Stimulated activated CD8-positive, alpha-beta memory T cell treated with anti-CD3 and anti-CD28 coated beads, Interleukin-12 subunit alpha, Interleukin-12 subunit beta, amount 100 ng/mL, for 4 hours (primary cell): ENCODE measurements at regions not wholly inside any gene's neighbourhood (a gene's known extent, or its start where the extent isn't known, plus 50 kb on each side); places are given as distances from the start of the nearest gene placed in this dataset.

ENCODE experiments used
- DNase-seq: peaks from one replicate; pipeline ENCODE4 v3.0.0-alpha.2; 2020; ENCODE audit warnings: low read depth

DNA sequence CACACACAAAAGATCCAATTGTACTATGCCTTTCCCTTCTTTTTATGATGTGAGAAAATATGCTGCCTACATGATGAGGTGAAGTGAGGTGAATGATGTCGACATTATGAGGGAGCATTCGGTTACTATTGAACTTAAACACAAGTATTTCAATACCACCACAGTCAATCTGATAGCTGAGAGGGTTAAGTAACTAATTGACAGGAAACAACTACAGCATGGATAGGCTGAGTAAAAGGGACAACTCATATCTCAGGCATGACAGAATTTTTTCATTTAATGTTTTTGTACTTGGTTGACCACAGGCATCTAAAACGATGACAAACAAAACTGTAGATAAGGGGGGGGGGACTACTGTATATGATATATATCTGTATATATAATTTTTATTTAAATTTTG is 488.9 kb downstream of the SH2D4B start:
- DNase-seq, result no peak

DNA sequence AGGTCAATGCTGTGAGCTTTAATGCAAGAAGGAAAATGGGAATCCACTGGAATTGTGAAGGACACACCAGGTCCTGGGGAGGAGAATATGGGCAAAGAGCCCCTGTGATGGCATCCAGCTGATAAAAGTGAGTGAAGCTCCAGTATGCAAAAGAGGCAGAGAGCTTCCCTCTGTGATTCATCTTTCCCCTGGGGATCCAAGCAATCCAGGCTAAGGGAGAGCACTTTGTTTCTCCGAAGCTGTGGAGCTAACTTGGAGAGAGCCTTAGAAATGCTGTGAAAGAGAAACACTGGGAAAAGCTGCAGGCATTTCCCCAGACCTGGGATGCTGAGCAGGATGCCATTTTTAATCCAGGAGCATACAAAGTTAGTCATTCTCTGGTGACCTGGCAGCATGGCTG is 489.5 kb downstream of the SH2D4B start:
- DNase-seq, result no peak

DNA sequence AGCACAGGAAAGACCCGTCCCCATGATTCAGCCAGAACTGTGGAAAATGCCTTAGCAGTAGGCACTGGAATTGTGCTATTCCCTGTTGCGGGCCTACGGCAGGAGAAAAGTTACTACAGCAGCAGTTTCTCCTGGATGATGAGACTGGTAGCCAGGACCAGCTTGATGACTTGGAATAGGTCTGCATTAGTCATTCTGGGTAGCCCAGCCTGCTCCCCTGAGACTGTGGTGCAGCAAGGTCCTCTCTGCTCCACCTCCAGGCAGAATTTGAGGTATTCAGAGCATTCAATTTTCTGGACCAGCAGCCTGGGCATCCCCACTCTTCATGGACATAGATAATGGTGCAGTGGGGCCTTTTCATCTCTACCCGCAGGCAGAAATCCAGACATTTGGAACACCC is 490.0 kb downstream of the SH2D4B start:
- DNase-seq, result no peak

DNA sequence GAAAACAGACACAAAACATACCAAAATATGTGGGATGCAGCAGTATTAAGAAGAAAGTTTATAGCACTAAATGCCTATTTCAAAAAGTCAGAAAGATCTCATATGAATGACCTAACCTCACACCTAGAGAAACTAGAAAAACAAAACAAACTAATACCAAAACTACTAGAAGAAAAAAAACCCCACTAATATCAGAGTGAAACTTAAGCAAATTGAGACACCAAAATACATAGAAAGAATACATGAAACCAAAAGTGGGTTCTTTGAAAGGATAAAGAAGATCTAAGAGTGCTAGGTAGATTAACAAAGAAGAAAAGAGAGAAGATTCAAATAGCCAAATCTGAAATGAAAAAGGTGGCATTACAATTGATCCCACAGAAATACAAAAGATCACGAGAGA is 494.1 kb downstream of the SH2D4B start:
- no peak for DNase-seq

DNA sequence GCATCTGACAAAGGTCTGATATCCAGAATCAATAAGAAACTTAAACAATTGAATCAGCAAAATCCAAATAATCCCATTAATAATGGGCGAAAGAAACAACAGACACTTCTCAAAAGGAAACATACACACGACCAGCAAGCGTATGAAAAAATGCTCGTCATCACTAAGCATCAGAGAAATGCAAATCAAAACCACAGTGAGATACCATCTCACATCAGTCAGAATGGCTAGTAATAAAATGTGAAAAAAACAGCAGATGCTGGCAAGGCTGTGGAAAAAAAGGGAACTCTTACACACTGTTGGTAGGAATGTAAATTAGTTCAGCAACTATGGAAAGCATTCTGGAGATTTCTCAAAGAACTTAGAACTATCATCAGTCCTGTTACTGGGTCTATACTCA is 496.7 kb downstream of the SH2D4B start:
- DNase-seq, result no peak

DNA sequence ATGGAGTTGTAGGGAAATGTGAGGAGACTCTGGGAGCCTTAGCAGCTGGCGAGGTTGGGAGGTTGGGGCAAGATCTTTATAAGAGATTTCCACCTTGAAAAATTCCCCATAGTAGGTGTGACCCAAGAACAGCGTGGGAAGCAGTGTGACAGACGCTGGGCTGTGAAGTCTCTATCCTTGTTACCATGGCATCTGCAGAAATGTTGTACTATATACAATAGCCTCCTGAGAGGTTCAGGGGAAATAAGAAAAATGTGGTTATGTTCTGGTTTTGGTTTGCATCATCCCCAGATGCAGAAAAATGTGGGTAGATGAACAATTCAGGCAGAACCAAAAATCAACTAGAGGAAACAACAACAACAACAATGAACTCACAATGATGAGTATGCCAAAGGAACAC is 498.6 kb downstream of the SH2D4B start:
- DNase-seq, result no peak

DNA sequence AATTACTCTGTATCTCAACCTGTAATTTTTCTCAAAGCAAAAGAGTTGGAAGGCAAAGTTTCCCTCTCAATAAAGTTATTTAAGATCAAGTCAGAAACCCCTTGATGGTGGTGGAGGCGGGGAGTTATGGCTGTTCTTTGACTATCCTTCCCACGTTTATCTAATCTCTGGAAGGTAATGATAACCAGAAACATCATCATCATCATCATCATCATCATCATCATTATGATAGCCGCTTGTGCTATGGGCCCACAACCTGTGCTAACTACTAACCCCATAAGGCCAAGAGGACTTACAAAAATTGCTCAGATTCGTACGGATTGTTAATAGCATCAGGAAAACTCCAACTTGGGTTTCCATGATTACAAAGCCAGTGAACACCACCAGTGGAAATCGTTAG is 502.3 kb downstream of the SH2D4B start:
- DNase-seq, result no peak

DNA sequence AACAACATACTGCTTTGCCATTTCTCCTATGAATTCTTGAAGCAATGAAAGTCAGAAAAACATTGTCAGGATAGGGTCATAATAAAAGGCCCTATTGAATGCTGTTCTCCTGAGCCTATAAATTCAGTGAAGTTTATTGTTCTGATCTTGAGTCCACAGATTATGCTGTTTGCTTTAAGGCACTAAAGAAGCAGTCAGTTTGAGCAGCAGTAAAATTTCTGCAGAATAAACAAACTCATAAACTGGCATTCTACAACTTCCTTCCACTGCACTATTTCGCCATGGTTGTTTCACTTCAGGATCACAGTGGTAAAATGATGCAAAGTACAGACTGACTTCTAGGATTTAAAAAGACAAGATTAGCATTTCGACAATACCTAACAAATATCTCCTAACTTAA is 503.2 kb downstream of the SH2D4B start:
- DNase-seq, result no peak

DNA sequence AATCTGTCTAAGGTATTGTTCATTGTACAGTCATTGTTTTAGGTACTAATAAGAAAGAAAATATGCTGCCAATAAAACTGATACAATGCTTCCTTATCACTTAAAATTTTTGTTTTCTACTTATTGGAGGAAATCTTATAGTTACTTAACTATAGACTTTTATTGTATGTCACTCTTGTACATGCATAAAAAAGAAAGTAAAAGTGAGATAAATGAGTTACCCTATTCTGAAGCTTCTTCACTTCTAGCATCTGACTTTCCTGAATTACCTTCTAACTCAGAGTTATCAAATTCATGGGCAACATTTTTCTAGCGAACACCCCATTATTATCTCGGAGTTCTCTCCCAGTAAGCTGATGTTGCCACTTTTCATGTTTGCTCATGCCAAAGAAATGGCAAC is 504.9 kb downstream of the SH2D4B start:
- no peak for DNase-seq

DNA sequence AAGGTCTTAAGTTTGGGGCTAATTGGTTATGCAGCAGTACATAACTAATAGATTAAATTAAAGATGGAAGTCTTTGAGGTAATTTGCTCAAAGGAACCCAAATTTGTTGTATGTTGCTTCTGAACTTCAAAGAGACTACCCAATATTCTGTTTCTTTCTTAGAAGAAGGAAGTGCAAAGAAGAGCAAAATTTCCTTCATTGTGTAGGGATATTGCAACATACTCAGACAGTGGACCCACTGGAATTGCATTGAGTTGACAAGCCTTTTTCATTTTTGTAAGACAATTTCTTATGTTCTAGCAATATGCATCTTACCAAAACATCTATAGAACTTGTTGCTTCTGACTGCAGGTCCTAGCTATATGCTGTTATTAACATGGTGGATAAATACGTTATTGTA is 527.8 kb downstream of the SH2D4B start:
- no peak for DNase-seq

DNA sequence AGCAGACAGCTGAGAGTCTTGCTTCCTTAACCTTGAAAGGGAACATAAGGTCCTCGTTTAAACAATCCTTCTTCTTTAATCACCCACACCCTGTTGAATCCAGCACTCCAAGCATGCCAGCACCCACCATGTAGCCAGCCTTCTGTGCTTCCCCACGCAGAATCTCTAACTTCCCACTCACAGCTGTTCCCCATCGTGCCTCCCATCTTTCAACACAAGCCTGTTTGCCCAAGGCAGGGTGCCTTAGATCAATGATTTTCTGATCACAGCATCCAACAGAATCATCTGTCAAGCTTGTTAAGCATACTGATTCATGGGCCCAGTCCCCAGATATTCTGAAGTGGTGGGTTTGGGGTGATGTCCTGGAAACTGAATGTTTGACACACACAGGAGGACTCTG is 530.8 kb downstream of the SH2D4B start:
- no peak for DNase-seq

DNA sequence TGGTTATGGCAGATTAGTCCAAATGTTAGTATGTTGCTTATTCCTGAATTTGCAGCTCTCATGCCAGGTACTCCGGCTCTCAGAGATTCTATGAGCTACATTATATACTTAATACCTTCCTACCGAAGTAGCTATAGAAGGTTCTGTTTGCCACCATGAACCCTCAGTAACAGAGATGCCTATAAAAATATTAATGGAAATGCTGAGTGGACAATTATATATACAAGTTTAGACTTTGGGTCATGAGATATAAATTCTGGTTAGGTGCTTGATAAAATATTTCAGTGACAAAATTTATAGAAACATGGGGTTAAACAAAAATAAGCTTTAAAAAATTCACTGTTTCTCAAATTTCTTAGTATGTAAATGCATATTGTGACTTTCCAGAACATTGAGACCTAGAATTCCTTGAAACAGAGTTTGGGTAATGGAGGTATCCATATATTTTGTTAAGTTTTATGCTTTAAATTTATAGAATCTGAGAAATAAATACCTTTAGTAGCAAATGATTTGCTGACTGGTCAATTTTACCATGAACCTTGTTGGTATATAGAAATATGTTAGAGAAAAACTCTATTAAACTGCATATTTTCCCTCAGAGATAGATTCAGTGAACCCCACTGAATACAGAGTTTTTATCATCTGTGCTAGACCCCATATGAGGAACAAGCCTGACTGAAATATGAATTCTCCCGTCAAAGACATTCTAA is 533.5 kb downstream of the SH2D4B start:
- DNase-seq, result no peak

DNA sequence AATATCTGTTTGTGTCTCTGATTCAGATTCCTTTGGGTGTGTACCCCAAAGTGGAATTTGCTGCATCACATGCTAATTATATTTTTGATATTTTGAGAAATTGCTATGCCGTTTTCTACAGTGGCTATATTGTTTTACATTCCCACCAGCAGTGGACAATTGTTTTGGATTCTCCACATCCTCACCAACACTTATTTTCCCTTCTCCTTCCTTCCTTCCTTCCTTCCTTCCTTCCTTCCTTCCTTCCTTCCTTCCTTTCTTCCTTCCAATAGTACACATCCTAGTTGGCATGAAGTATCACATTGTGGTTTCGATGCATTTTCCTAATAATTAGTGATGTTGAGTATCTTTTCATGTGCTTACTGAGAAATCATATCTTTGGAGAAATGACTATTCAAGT is 535.5 kb downstream of the SH2D4B start:
- no peak for DNase-seq

DNA sequence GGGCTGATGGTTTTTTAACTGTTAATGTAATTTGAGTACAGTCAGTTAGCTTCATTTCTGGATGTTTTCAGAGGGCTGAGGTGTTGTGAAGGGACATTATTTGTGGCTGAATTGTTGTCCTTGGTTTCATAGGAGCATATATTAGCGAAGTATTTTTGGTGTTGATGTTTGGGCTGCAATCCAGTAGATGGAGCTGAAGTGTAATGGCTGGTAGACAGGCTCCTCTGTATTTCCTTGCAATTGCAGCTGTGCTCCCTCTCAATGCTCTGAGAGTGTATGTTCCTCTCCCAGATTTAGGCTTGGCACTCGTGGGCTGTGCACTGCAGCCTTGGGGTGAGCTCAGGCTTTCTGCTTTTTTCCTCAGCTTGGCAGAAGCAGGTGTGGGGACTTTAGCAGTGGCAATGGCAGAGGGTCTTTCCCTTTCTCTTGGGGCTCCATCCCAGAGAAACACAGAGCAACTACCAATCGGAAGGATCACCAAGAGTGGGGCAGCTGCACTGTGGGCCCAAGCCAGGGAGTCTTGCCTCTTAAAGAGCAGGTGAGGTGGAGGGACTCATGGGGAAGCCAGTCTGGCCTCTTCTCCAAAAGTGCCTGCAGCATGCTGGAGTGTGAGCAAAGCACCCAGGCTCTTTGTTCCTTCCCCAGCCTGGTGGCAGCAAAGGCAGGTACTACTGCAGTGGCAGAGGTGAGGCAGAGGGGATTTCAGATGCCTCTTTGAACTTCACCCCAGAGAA is 544.4 kb downstream of the SH2D4B start:
- no peak for DNase-seq

DNA sequence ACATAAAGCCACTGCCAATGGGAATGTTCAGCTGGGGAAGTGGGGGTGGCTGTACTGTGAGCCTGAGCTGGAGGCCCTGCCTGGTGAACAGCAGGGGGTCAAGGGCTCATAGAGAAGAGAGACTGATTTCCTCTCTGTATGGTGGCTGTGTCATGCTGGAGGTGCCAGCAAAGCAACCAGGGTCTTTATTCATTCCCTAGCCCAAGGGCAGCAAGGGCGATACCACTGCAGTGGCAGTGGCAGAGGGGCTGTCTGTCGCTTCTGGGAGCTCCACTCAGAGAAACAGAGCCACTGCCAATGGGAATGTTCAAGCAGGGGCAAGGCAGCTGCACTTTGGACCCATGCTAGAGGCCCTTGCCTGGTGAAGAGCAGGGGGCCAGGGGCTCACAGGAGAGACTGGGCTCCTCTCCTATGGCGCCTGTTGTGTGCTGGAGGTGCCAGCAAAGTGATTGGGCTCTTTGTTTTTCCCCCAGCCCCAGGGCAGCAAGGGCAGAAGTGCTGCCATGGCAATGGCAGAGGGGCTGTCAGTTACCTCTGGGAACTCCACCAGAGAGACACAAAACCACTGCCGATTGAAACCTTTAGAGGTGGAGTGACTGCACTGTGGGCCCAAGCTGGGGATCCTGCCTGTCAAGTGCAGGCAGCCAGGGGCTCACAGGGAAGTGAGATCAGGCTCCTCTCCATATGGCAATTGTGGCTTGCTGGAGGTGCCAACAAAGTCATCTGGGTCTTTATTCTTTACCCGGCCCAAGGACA is 545.1 kb downstream of the SH2D4B start:
- DNase-seq, result no peak

DNA sequence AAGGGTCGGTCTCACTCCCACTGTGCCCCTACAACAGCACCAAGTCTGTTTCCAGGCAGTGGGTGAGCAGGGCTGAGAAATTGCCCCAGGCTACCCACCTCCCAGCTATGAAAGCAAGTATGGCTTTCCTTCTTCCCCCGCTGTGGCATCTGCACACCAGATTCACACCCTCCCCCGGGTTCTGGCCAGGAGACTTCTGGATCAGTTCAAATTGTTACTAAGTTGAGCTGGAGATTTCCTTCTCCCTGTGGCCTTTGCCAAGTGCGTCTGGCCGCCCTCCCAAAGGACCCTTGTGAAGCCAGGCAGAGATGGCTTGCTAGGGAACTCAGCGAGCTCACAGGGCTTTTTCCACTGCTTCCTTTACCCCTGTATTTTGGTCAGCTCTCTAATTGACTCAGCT is 555.4 kb downstream of the SH2D4B start:
- no peak for DNase-seq

DNA sequence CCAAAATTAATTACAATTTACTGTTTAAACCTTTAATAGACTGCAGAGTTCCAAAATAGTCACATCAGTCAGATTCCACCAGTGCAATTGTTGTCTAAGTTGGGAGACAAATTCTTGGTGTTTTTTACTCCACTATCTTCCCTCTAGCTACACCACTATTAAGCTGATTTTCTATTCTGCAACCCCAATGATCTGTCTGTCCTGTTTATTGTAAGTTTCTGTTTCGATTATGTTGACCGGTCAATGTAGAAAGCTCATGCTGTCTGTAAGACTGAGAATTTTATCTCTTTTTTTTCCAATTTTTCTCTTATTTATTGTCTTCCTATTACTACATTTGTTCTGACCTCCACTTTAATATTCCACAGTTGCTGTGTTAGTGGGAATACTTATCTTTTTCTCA is 557.5 kb downstream of the SH2D4B start:
- DNase-seq, result no peak

DNA sequence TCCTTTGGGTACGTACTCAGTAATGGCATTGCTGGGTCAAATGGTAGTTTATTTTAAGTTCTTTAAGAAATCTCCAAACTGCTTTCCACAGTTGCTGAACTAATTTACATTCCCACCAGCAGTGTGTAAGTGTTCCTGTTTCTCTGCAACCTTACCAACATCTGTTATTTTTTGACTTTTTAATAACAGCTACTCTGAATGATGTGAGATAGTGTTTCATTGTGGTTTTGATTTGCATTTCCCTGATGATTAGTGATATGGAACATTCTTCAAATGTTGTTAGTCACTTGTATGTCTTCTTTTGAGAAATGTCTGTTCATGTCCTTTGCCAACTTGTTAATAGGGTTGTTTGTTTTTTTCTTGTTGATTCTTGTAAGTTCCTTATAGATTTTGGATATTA is 558.9 kb downstream of the SH2D4B start:
- no peak for DNase-seq

DNA sequence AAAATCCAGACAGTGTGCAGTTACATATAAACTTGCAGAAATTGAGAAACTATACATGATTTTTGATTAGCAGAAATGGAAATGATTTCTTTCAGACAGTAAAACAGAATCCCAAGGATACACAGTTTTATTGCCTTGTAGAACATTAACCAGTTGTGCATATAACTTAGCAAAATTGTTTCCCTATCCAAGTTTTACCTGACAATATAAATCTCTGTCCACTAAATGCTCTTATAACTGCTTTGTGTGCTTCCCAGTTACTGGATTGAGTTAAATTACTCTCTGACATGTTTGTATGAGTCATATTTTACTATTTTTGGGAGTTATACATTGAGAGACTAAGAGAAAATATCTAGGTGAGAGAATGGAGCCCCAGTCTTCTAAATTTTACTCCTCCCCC is 563.4 kb downstream of the SH2D4B start:
- no peak for DNase-seq

DNA sequence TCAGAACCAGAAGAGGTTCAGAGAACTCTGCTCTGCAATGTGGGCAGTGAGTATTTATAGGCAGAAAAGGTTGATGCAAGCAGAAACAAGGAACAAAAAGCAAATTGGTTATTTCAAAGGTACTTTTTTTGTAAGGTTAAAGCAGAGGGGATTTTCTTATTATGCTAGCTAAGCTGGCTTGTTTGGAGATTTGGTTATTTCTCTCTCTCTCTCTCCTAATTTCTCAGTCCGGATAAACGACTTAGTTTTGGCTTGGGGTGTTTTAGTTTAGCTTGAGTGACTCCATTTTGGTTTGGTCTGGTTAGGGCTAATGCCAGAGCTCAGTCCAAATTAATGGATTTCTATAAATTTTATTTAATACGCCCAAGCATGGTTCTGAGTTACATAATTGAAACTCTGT is 566.8 kb downstream of the SH2D4B start:
- no peak for DNase-seq

DNA sequence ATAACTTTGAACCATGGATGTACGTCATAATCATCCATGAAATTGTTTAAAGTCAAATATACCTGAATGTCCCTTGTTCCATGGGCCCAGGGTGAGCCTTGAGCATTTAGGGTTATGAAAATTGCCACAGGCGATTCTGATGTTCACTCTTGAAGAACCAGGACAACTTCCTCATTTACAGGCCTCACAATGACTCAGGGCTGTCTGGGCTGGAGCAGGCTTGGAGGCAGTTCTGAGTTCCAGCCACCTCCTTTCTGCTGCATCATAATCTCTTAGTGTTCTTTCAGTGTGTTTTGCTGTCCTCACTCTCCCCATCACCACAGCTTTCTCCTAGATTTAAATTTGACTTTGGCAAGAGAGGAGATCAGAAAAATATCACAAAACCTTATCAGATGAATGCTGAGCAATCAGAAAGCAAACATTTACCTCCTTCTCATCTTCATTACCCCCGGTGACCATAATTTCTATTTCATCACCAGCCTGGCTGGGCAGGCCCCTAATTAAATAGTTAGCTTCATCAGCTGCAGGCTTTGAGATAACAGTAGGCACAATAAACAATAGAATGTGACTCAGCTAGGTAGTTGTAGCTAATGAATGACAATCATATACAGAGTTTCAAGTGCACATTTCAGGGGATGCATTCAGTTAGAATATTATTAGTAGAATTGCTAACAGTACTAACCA is 571.0 kb downstream of the SH2D4B start:
- no peak for DNase-seq

DNA sequence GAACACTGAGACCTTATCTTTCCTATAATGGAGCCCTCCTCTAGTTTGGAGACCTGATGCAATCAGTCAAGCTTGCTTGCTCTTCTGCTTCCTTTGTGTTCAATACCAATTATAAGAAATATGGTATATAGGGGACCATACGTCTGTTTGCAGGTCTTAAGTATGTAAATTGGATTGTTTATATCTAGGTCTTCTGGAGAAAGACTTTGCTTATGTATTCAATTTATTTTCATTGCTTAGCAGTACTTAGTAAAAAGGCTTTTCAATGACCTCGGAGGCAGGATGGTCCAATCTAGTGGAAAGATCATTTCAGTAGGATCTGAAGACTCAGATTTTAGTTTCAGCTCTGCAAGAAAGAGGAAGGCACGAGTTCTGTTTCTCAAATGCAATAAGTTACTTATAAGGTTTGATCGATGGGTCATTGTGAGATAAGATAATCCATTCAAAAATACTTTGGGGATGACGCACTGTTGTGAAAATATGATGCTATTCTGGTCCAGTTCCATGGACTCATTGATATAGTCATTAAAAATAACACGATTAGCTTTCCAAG is 571.6 kb downstream of the SH2D4B start:
- DNase-seq, result no peak
